B cell (primary cell): ENCODE measurements at regions not wholly inside any gene's neighbourhood (a gene's known extent, or its start where the extent isn't known, plus 50 kb on each side); places are given as distances from the start of the nearest gene placed in this dataset.

ENCODE experiments used
- CTCF ChIP-seq: fragments of 200-600 bp; IDR thresholded peaks from one replicate; pipeline ENCODE4 v1.8.0; 2022; ENCODE audit warnings: antibody characterized with exemption, mild to moderate bottlenecking
- EZH2 ChIP-seq: IDR thresholded peaks from 2 replicates; pipeline ENCODE4 v1.6.1; 2012; ENCODE audit warnings: borderline replicate concordance, low read depth, mild to moderate bottlenecking, moderate library complexity, low read length; ENCODE audit not compliant: insufficient read depth, poor library complexity, severe bottlenecking

- peak; percentile 29 for TF ChIP-seq CTCF
- no peak for TF ChIP-seq EZH2
Observed at GRCh38 chr4:84258905-84259830, 239.9 kb downstream of the NKX6-1 start.
